ENCODE measurements at regions not wholly inside any gene's neighbourhood (a gene's known extent, or its start where the extent isn't known, plus 50 kb on each side); places are given as distances from the start of the nearest gene placed in this dataset.
"Not testable (repeated sequence)": the region's sequence is repeated elsewhere in the genome, so short reads cannot be mapped to it uniquely, and the experiment has no call there.

- DNase-seq (ENCODE audit: low spot score) = no peak
Observed at GRCh38 chr10:87603196-87603595, 56.5 kb upstream of the PAPSS2 start.

- peak; percentile 20 for DNase-seq (ENCODE audit: low spot score)
Observed at GRCh38 chr10:87603769-87604168, 55.9 kb upstream of the PAPSS2 start.

GRCh38 chr10:87605628-87606251, 53.9 kb upstream of the PAPSS2 start:
- DNase-seq (ENCODE audit: low spot score) = no peak

GRCh38 chr10:87608756-87609155, 50.9 kb upstream of the PAPSS2 start:
- DNase-seq (ENCODE audit: low spot score) = no peak

- not testable (repeated sequence) for DNase-seq (ENCODE audit: low spot score)
Observed at GRCh38 chr10:87609563-87609962, 50.1 kb upstream of the PAPSS2 start.

All from AG08395 (cell line).